GM23338 (cell line): ENCODE measurements at regions not wholly inside any gene's neighbourhood (a gene's known extent, or its start where the extent isn't known, plus 50 kb on each side); places are given as distances from the start of the nearest gene placed in this dataset.

ENCODE experiments used
- ETS1 ChIP-seq: IDR thresholded peaks from 2 replicates; pipeline ENCODE4 v1.6.1; 2016; ENCODE audit warnings: antibody characterized with exemption
- EZH2 ChIP-seq: fragments of 200-600 bp; sonication (generic); IDR thresholded peaks from one replicate; pipeline ENCODE4 v1.8.0; 2017; ENCODE audit warnings: antibody characterized with exemption, mild to moderate bottlenecking, low read depth; ENCODE audit not compliant: unreplicated experiment
- POLR2AphosphoS5 ChIP-seq: IDR thresholded peaks from 2 replicates; pipeline ENCODE4 v1.6.1; 2016; ENCODE audit warnings: antibody characterized with exemption, low read depth
- TF ChIP-seq, protein P1 (sequence below), 2 experiments: fragments of 200-600 bp in 1 of 2; sonication (generic) in 1 of 2; conservative IDR thresholded peaks; 2 replicates each; pipeline versions ENCODE4 v1.5.1 to v1.6.1; 2016 to 2017; ENCODE audit warnings: antibody characterized with exemption in 2 of 2, low read depth in 2 of 2, mild to moderate bottlenecking in 2 of 2, moderate library complexity in 1 of 2

GRCh38 chr16:76656994-76657393 lies 379.8 kb downstream of the CNTNAP4 start:
- TF ChIP-seq, protein P1, sequence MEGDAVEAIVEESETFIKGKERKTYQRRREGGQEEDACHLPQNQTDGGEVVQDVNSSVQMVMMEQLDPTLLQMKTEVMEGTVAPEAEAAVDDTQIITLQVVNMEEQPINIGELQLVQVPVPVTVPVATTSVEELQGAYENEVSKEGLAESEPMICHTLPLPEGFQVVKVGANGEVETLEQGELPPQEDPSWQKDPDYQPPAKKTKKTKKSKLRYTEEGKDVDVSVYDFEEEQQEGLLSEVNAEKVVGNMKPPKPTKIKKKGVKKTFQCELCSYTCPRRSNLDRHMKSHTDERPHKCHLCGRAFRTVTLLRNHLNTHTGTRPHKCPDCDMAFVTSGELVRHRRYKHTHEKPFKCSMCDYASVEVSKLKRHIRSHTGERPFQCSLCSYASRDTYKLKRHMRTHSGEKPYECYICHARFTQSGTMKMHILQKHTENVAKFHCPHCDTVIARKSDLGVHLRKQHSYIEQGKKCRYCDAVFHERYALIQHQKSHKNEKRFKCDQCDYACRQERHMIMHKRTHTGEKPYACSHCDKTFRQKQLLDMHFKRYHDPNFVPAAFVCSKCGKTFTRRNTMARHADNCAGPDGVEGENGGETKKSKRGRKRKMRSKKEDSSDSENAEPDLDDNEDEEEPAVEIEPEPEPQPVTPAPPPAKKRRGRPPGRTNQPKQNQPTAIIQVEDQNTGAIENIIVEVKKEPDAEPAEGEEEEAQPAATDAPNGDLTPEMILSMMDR (conservative IDR thresholded peaks at IDR 0.05; ENCODE audit: low read depth in 2 of 2) = no peak
- TF ChIP-seq ETS1 (no peak), EZH2 (no peak), POLR2AphosphoS5 (no peak)
